HepG2 (cell line): ENCODE measurements at regions not wholly inside any gene's neighbourhood (a gene's known extent, or its start where the extent isn't known, plus 50 kb on each side); places are given as distances from the start of the nearest gene placed in this dataset.
A peak's percentile ranks its signal among the peaks of the same experiment; 100 is the strongest.

Source experiments
- ATAC-seq: fragments of 200-7000 bp; cut with Tn5 transposase; 3 replicates; pipeline ENCODE4 v1.9.1; 2020; ENCODE audit warnings: mild to moderate bottlenecking, moderate library complexity
- BruUV-seq: library from RNA; stranded (reverse); fragments of 400-500 nt; replicated peaks from 2 replicates; lab custom pipeline; 2021; lab: Mats Ljungman, UMichigan
- CTCF ChIA-PET: fragments of 300-600 bp; formaldehyde crosslinking; extraction: SDS; loops from one replicate; lab custom pipeline; 2021; ENCODE audit warnings: low total read pairs, inconsistent platforms, low intra/inter-chr PET ratio; lab: Yijun Ruan, JAX
- POLR2A ChIA-PET: fragments of 350-600 bp; sonication (Branson Sonifier 250); formaldehyde crosslinking; loops from one replicate; lab custom pipeline; 2020; ENCODE audit warnings: antibody characterized with exemption, inconsistent platforms; lab: Yijun Ruan, JAX
- DNase-seq: peaks from one replicate; pipeline ENCODE4 v3.0.0-alpha.2; 2015; ENCODE audit warnings: low spot score
- FAIRE-seq: peaks from 3 replicates; lab custom pipeline; 2011; peaks lifted over from hg19 to GRCh38; lab: Jason Lieb, UNC
- H2AFZ ChIP-seq: one replicate; pipeline ENCODE4 v1.6.1; 2011; ENCODE audit warnings: low read length, inconsistent platforms
- H3K27ac ChIP-seq: fragments of 300-600 bp; 3 replicates; pipeline ENCODE4 v1.8.0; 2011; ENCODE audit warnings: mixed run types, mild to moderate bottlenecking, mixed read lengths, low read length, inconsistent platforms; ENCODE audit not compliant: insufficient read depth; ENCODE audit errors: extremely low read length
- H3K27me3 ChIP-seq, 2 experiments: fragments of 200-600 bp in 1 of 2; 2 replicates in 1 of 2; 3 replicates in 1 of 2; pipeline versions ENCODE4 v1.6.0 to v1.8.0; 2011; ENCODE audit warnings: low read length in 2 of 2, mild to moderate bottlenecking in 2 of 2, moderate library complexity in 2 of 2, inconsistent platforms in 1 of 2; ENCODE audit not compliant: insufficient read depth in 2 of 2, control insufficient read depth in 1 of 2
- H3K36me3 ChIP-seq, 2 experiments: fragments of 200-600 bp in 1 of 2; replicated peaks in 1 of 2; 2 replicates in 1 of 2; 3 replicates in 1 of 2; pipeline versions ENCODE4 v1.5.1 to v1.8.0; 2011; ENCODE audit warnings: low read length in 2 of 2, inconsistent platforms in 1 of 2; ENCODE audit not compliant: insufficient read depth in 2 of 2, control insufficient read depth in 1 of 2
- H3K4me1 ChIP-seq: 2 replicates; pipeline ENCODE4 v1.5.1; 2012; ENCODE audit warnings: low read length, inconsistent platforms; ENCODE audit not compliant: insufficient read depth
- H3K4me2 ChIP-seq: 2 replicates; pipeline ENCODE4 v1.6.0; 2011; ENCODE audit warnings: low read depth, low read length, inconsistent platforms
- H3K4me3 ChIP-seq, 3 experiments: fragments of 200-600 bp in 1 of 3; sonication (generic), shearing (Covaris generic) in 1 of 3; replicated peaks in 1 of 3; 2 replicates each; pipeline ENCODE4 v1.5.1; 2011 to 2016; ENCODE audit warnings: low read length in 3 of 3, inconsistent platforms in 2 of 3, low read depth in 2 of 3, mild to moderate bottlenecking in 2 of 3, control low read depth in 1 of 3, mixed read lengths in 1 of 3; ENCODE audit not compliant: insufficient read depth in 1 of 3
- H3K79me2 ChIP-seq: one replicate; pipeline ENCODE4 v1.6.1; 2011; ENCODE audit warnings: low read length, inconsistent platforms; ENCODE audit not compliant: insufficient read depth
- H3K9ac ChIP-seq: 2 replicates; pipeline ENCODE4 v1.6.0; 2011; ENCODE audit warnings: mild to moderate bottlenecking, low read depth, low read length, inconsistent platforms; ENCODE audit not compliant: insufficient read depth
- H3K9me3 ChIP-seq: 2 replicates; pipeline ENCODE4 v1.5.1; 2012; ENCODE audit warnings: mild to moderate bottlenecking, low read length
- H4K20me1 ChIP-seq: 2 replicates; pipeline ENCODE4 v1.6.0; 2011; ENCODE audit warnings: inconsistent platforms, mild to moderate bottlenecking, low read length, moderate library complexity; ENCODE audit not compliant: insufficient read depth
- ATF7 ChIP-seq, 2 experiments: fragments of 450-650 bp in 1 of 2; sonication (generic) in 1 of 2; formaldehyde crosslinking in 1 of 2; IDR thresholded peaks; 2 replicates each; pipeline versions ENCODE4 v1.4.0 to v1.6.1; 2016 to 2020; ENCODE audit warnings: antibody characterized with exemption in 1 of 2, mild to moderate bottlenecking in 1 of 2, missing genetic modification reagents in 1 of 2
- FOSL2 ChIP-seq: sonication (generic); formaldehyde crosslinking; IDR thresholded peaks from 2 replicates; pipeline ENCODE4 v1.4.0; 2020; ENCODE audit warnings: missing genetic modification reagents
- GATAD2A ChIP-seq: IDR thresholded peaks from 2 replicates; pipeline ENCODE4 v1.6.1; 2016
- GMEB2 ChIP-seq: IDR thresholded peaks from 2 replicates; pipeline ENCODE4 v1.6.1; 2016; ENCODE audit warnings: missing biosample characterization, missing genetic modification reagents, low read depth
- GTF3A ChIP-seq: sonication (generic); formaldehyde crosslinking; conservative IDR thresholded peaks from 2 replicates; pipeline ENCODE4 v1.4.0; 2020; ENCODE audit warnings: mild to moderate bottlenecking, missing genetic modification reagents
- MED1 ChIP-seq: sonication (generic); formaldehyde crosslinking; IDR thresholded peaks from 2 replicates; pipeline ENCODE4 v1.4.0; 2020; ENCODE audit warnings: missing genetic modification reagents
- SIX4 ChIP-seq: sonication (generic); formaldehyde crosslinking; IDR thresholded peaks from 2 replicates; pipeline ENCODE4 v1.4.0; 2020; ENCODE audit warnings: missing genetic modification reagents
- ZNF343 ChIP-seq: sonication (generic); formaldehyde crosslinking; IDR thresholded peaks from 2 replicates; pipeline ENCODE4 v1.4.0; 2020; ENCODE audit warnings: mild to moderate bottlenecking, missing genetic modification reagents
- ZNF775 ChIP-seq: sonication (generic); formaldehyde crosslinking; IDR thresholded peaks from 2 replicates; pipeline ENCODE4 v1.4.0; 2020; ENCODE audit warnings: missing genetic modification reagents, mild to moderate bottlenecking, moderate library complexity, borderline replicate concordance
- ZNF850 ChIP-seq: sonication (generic); formaldehyde crosslinking; conservative IDR thresholded peaks from 2 replicates; pipeline ENCODE4 v1.9.0; 2021; ENCODE audit warnings: mild to moderate bottlenecking, missing genetic modification reagents
- ZNF878 ChIP-seq: sonication (generic); formaldehyde crosslinking; IDR thresholded peaks from 2 replicates; pipeline ENCODE4 v1.8.1; 2023; ENCODE audit warnings: mild to moderate bottlenecking, missing genetic modification reagents, moderate library complexity
- ZNF883 ChIP-seq: sonication (generic); formaldehyde crosslinking; IDR thresholded peaks from 2 replicates; pipeline ENCODE4 v1.5.1; 2020; ENCODE audit warnings: mild to moderate bottlenecking, missing genetic modification reagents; ENCODE audit errors: not compliant biosample characterization
- WGBS: methylation state at CpG from one replicate; pipeline ENCODE4 v1.1.6; 2017; ENCODE audit warnings: low lambda C conversion rate; 5-methylcytosine and 5-hydroxymethylcytosine counted together
- in situ Hi-C: cut with HindIII; loops from 2 replicates; pipeline ENCODE4 v1.10.0; 2017; ENCODE audit warnings: low pct_unique_long_range_greater_than_20kb; ENCODE audit not compliant: extremely low pct_ligation_motif_present
- intact Hi-C: fragments of 100-400 bp; cut with micrococcal nuclease; formaldehyde crosslinking; loops from one replicate; pipeline ENCODE4 v1.10.0; 2022; ENCODE audit not compliant: unreplicated experiment

GRCh38 chr3:73765878-73766545 lies 141.3 kb upstream of the PDZRN3 start:
- CTCF ChIA-PET = no interaction called here
- no TSS peak for BruUV-seq
- TF ChIP-seq ZNF883 (CRISPR knock-in tag) (no peak), ATF7 (IDR thresholded peaks at IDR 0.05) (0 out of 2 replicates have a peak, but pooled peaks have one; percentile 7), ATF7 (CRISPR knock-in tag; IDR thresholded peaks at IDR 0.05) (no peak), SIX4 (CRISPR knock-in tag) (no peak)
- TF ChIP-seq, all 625 proteins: peak for 1
- intact Hi-C loops (no loop called here), in situ Hi-C loops (no loop called here)
- no peak for FAIRE-seq
- Histone ChIP-seq H3K4me2 (no peak overlapping the region), H4K20me1 (no peaks in the 10 kb centered on the region), H3K4me3 (no peak overlapping the region), H3K27me3 (no peaks in the 10 kb centered on the region), H3K79me2 (no peaks in the 10 kb centered on the region), H3K9me3 (no peaks in the 10 kb centered on the region; the same call in 1 of the 2 replicates), H2AFZ (no peak overlapping the region), H3K9ac (no peak overlapping the region), H3K4me1 (no peaks in the 10 kb centered on the region), H3K27ac (no peak overlapping the region), H3K36me3 (no peaks in the 10 kb centered on the region)
- DNase-seq = no peak
- 40% methylated on average over 3 of the region's 5 CpGs for WGBS
- no peak for ATAC-seq
- POLR2A ChIA-PET = no interaction called here

DNA sequence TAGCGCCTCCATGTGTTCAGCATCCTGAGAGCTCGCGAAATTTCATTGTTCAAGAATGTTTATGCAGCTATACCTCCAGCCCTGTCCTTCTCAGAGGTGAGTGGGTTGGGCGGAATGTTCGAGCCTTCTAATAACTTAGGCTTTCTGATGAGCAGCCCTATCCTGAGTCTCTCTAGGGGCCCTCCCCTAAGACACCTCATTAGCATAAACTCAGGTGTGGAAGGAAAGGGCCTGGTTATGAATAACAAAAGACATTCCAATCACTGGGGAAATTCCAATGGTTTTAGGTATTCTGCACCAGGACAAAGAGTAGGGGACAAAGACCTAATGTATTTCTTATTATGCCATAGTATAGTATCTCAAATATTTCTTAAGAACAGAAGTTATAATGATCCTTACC lies 138.1 kb upstream of the PDZRN3 start:
- H3K79me2 ChIP-seq = no peaks in the 10 kb centered on the region
- BruUV-seq = no TSS peak
- FAIRE-seq (no peak), ATAC-seq (no peak), DNase-seq (no peak)
- no peak overlapping the region for H3K27ac ChIP-seq
- no peaks in the 10 kb centered on the region for H3K9me3 ChIP-seq
- intact Hi-C loops = no loop called here
- H4K20me1 ChIP-seq = no peaks in the 10 kb centered on the region
- no peaks in the 10 kb centered on the region for H3K4me1 ChIP-seq
- no peak overlapping the region for H2AFZ ChIP-seq
- H3K9ac ChIP-seq = no peak overlapping the region
- no peak for TF ChIP-seq ZNF878
- no peak for TF ChIP-seq GMEB2 (CRISPR knock-in tag)
- no peak for TF ChIP-seq GTF3A (CRISPR knock-in tag)
- no peak for TF ChIP-seq MED1
- no peak for TF ChIP-seq GATAD2A (CRISPR knock-in tag)
- no peak for TF ChIP-seq ATF7 (IDR thresholded peaks at IDR 0.05)
- TF ChIP-seq ATF7 (CRISPR knock-in tag; IDR thresholded peaks at IDR 0.05) = no peak
- no peak for TF ChIP-seq ZNF343 (CRISPR knock-in tag)
- TF ChIP-seq ZNF775 (CRISPR knock-in tag) = no peak
- TF ChIP-seq FOSL2 (CRISPR knock-in tag) = no peak
- TF ChIP-seq ZNF850 (CRISPR knock-in tag) = no peak
- 51% methylated on average over 5 of the region's 5 CpGs for WGBS
- no peaks in the 10 kb centered on the region for H3K36me3 ChIP-seq
- POLR2A ChIA-PET = no interaction called here
- in situ Hi-C loops = no loop called here
- no peaks in the 10 kb centered on the region for H3K27me3 ChIP-seq
- no peak overlapping the region for H3K4me2 ChIP-seq
- no peak overlapping the region for H3K4me3 ChIP-seq
- CTCF ChIA-PET = no interaction called here
